C4-2B (cell line): ENCODE measurements at regions not wholly inside any gene's neighbourhood (a gene's known extent, or its start where the extent isn't known, plus 50 kb on each side); places are given as distances from the start of the nearest gene placed in this dataset.
"Not testable (repeated sequence)": the region's sequence is repeated elsewhere in the genome, so short reads cannot be mapped to it uniquely, and the experiment has no call there.

ENCODE experiments used
- H3K27ac ChIP-seq: fragments of 450-650 bp; 2 replicates; pipeline ENCODE4 v1.5.1; 2017
- CTCF ChIP-seq: fragments of 450-650 bp; conservative IDR thresholded peaks from 2 replicates; pipeline ENCODE4 v1.5.1; 2017; ENCODE audit warnings: mild to moderate bottlenecking
- ZFX ChIP-seq: fragments of 450-650 bp; IDR thresholded peaks from 2 replicates; pipeline ENCODE4 v1.6.1; 2017

- TF ChIP-seq ZFX (no peak), CTCF (no peak)
- no peak overlapping the region for H3K27ac ChIP-seq
These were observed 153.4 kb downstream of the LMLN start for GRCh38 chr3:198113206-198114053.

- H3K27ac ChIP-seq = not testable (repeated sequence)
These were observed 154.5 kb downstream of the LMLN start for GRCh38 chr3:198114516-198114915.

- H3K27ac ChIP-seq = not testable (repeated sequence)
These were observed 162.2 kb downstream of the LMLN start for GRCh38 chr3:198122184-198122583.

- H3K27ac ChIP-seq = not testable (repeated sequence)
These were observed 177.2 kb downstream of the LMLN start for GRCh38 chr3:198137038-198137835.

GRCh38 chr3:198138205-198138604 is 178.2 kb downstream of the LMLN start:
- not testable (repeated sequence) for H3K27ac ChIP-seq

GRCh38 chr3:198139037-198139436 is 179.0 kb downstream of the LMLN start:
- H3K27ac ChIP-seq = not testable (repeated sequence)

GRCh38 chr3:198139513-198140167 is 179.6 kb downstream of the LMLN start:
- H3K27ac ChIP-seq = not testable (repeated sequence)

GRCh38 chr3:198143300-198144137 is 183.5 kb downstream of the LMLN start:
- not testable (repeated sequence) for H3K27ac ChIP-seq

- not testable (repeated sequence) for H3K27ac ChIP-seq
These were observed 185.3 kb downstream of the LMLN start for GRCh38 chr3:198145231-198145784.

GRCh38 chr3:198146070-198146469 is 186.1 kb downstream of the LMLN start:
- H3K27ac ChIP-seq = not testable (repeated sequence)

- not testable (repeated sequence) for H3K27ac ChIP-seq
These were observed 186.6 kb downstream of the LMLN start for GRCh38 chr3:198146559-198147164.

- not testable (repeated sequence) for H3K27ac ChIP-seq
These were observed 187.2 kb downstream of the LMLN start for GRCh38 chr3:198147213-198147612.

- H3K27ac ChIP-seq = not testable (repeated sequence)
These were observed 188.0 kb downstream of the LMLN start for GRCh38 chr3:198147993-198148392.

GRCh38 chr3:198149904-198150303 is 189.9 kb downstream of the LMLN start:
- not testable (repeated sequence) for H3K27ac ChIP-seq

- H3K27ac ChIP-seq = not testable (repeated sequence)
These were observed 191.8 kb downstream of the LMLN start for GRCh38 chr3:198151867-198152266.

- not testable (repeated sequence) for H3K27ac ChIP-seq
These were observed 195.8 kb downstream of the LMLN start for GRCh38 chr3:198155771-198156170.
